Gastroesophageal sphincter (tissue), 3 donors: ENCODE measurements at regions not wholly inside any gene's neighbourhood (a gene's known extent, or its start where the extent isn't known, plus 50 kb on each side); places are given as distances from the start of the nearest gene placed in this dataset.

Experiments
- CTCF ChIP-seq, 4 experiments: fragments of 200-600 bp in 2 of 4; fragments of 450-650 bp in 2 of 4; sonication (generic) in 1 of 4; IDR thresholded peaks; one replicate each; pipeline ENCODE4 v1.5.1; 2017 to 2019; ENCODE audit warnings: antibody characterized with exemption in 4 of 4, mild to moderate bottlenecking in 2 of 4, moderate library complexity in 2 of 4
- EP300 ChIP-seq: sonication (generic); formaldehyde crosslinking; IDR thresholded peaks from one replicate; pipeline ENCODE4 v1.6.1; 2017; ENCODE audit warnings: antibody characterized with exemption, mild to moderate bottlenecking
- POLR2A ChIP-seq, 2 donors: fragments of 450-650 bp; IDR thresholded peaks; one replicate each; pipeline ENCODE4 v1.6.1; 2017; ENCODE audit warnings: antibody characterized with exemption in 2 of 2, mild to moderate bottlenecking in 2 of 2, moderate library complexity in 1 of 2
- POLR2AphosphoS5 ChIP-seq: sonication (generic); formaldehyde crosslinking; IDR thresholded peaks from one replicate; pipeline ENCODE4 v1.6.1; 2017; ENCODE audit warnings: antibody characterized with exemption

- no peak for TF ChIP-seq CTCF (IDR thresholded peaks at IDR 0.05)
- TF ChIP-seq POLR2A (IDR thresholded peaks at IDR 0.05): no peak
- TF ChIP-seq EP300: no peak
- no peak for TF ChIP-seq POLR2AphosphoS5
These were observed 351.8 kb upstream of the SEMA3A start for GRCh38 chr7:84546403-84546802.
